ENCODE measurements at regions not wholly inside any gene's neighbourhood (a gene's known extent, or its start where the extent isn't known, plus 50 kb on each side); places are given as distances from the start of the nearest gene placed in this dataset.

DNA sequence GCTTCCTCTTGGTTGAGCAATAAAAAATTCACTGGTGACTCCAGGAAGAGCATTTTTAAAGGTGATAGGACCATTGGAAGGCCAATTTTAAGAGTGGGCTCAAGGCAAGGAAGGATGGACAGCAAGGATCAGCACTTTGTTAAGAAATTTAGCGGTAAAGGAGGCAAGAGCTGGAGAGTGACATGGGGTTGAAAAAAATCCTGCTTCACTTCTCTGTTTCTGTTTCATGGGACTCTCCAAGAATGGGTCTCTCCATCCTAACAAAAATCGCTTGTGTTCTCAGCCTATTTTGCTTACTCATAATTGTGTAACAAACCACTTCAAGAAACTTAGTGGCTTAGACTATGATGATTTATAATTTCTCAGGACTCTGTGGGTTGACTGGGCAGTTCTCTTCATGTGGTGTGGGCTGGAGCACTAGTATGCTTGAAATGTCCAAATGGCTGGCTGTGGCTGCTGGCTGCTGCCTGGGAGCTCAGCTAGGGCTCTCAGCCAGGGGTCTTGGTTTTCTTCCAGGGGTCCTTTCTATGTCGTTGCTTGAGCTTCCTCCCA, 59.8 kb upstream of the ZNRF2 start:
- Histone ChIP-seq H3K4me3 (replicated peaks in 1 of 3; ENCODE audit: insufficient read depth in 1 of 3, low read depth in 2 of 3, low read length in 3 of 3) (no peak overlapping the region), H3K4me2 (ENCODE audit: low read depth, low read length) (no peak overlapping the region), H3K79me2 (ENCODE audit: insufficient read depth, low read length) (no peaks in the 10 kb centered on the region), H2AFZ (ENCODE audit: low read length) (no peak overlapping the region), H3K36me3 (replicated peaks in 1 of 2; ENCODE audit: control insufficient read depth in 1 of 2, insufficient read depth in 2 of 2, low read length in 2 of 2) (no peaks in the 10 kb centered on the region), H3K27me3 (ENCODE audit: control insufficient read depth in 1 of 2, insufficient read depth in 2 of 2, low read length in 2 of 2) (no peaks in the 10 kb centered on the region), H3K9ac (ENCODE audit: insufficient read depth, low read depth, low read length) (no peak overlapping the region), H3K4me1 (ENCODE audit: insufficient read depth, low read length) (peaks cover 17% of the 10 kb centered on the region), H3K27ac (ENCODE audit: extremely low read length, insufficient read depth, low read length) (no peak overlapping the region), H3K9me3 (ENCODE audit: low read length) (peaks cover 5% of the 10 kb centered on the region), H4K20me1 (ENCODE audit: insufficient read depth, low read length) (no peaks in the 10 kb centered on the region)
- FAIRE-seq (no peak), ATAC-seq (no peak), DNase-seq (ENCODE audit: low spot score) (no peak)
- in situ Hi-C loops (cut with HindIII; ENCODE audit: extremely low pct_ligation_motif_present, low pct_unique_long_range_greater_than_20kb), result no loop called here
- TF ChIP-seq GABPA (IDR thresholded peaks at IDR 0.05; ENCODE audit: low read depth, low read length) (no peak), GABPA (CRISPR knock-in tag; IDR thresholded peaks at IDR 0.05; ENCODE audit: low read depth) (no peak), KLF15 (CRISPR knock-in tag; IDR thresholded peaks at IDR 0.05; ENCODE audit: borderline replicate concordance) (no peak), BORCS8-MEF2B (CRISPR knock-in tag; IDR thresholded peaks at IDR 0.05) (no peak), RAD51 (IDR thresholded peaks at IDR 0.05; ENCODE audit: borderline replicate concordance) (no peak), ZNF75D (CRISPR knock-in tag; IDR thresholded peaks at IDR 0.05; ENCODE audit: borderline replicate concordance) (no peak), ZBTB38 (CRISPR knock-in tag; IDR thresholded peaks at IDR 0.05) (no peak), ZNF678 (CRISPR knock-in tag; IDR thresholded peaks at IDR 0.05) (no peak), NFRKB (IDR thresholded peaks at IDR 0.05) (no peak), ZNF839 (CRISPR knock-in tag; IDR thresholded peaks at IDR 0.05; ENCODE audit: borderline replicate concordance) (no peak), NR3C1 (CRISPR knock-in tag; IDR thresholded peaks at IDR 0.05) (no peak), ZFYVE20 (CRISPR knock-in tag; IDR thresholded peaks at IDR 0.05; ENCODE audit: borderline replicate concordance, low read depth) (no peak)
- TF ChIP-seq, protein P1, sequence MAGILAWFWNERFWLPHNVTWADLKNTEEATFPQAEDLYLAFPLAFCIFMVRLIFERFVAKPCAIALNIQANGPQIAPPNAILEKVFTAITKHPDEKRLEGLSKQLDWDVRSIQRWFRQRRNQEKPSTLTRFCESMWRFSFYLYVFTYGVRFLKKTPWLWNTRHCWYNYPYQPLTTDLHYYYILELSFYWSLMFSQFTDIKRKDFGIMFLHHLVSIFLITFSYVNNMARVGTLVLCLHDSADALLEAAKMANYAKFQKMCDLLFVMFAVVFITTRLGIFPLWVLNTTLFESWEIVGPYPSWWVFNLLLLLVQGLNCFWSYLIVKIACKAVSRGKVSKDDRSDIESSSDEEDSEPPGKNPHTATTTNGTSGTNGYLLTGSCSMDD (CRISPR knock-in tag; IDR thresholded peaks at IDR 0.05), result no peak
- TF ChIP-seq, protein P2, sequence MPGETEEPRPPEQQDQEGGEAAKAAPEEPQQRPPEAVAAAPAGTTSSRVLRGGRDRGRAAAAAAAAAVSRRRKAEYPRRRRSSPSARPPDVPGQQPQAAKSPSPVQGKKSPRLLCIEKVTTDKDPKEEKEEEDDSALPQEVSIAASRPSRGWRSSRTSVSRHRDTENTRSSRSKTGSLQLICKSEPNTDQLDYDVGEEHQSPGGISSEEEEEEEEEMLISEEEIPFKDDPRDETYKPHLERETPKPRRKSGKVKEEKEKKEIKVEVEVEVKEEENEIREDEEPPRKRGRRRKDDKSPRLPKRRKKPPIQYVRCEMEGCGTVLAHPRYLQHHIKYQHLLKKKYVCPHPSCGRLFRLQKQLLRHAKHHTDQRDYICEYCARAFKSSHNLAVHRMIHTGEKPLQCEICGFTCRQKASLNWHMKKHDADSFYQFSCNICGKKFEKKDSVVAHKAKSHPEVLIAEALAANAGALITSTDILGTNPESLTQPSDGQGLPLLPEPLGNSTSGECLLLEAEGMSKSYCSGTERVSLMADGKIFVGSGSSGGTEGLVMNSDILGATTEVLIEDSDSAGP (CRISPR knock-in tag; IDR thresholded peaks at IDR 0.05; ENCODE audit: borderline replicate concordance), result no peak
- TF ChIP-seq, protein P3, sequence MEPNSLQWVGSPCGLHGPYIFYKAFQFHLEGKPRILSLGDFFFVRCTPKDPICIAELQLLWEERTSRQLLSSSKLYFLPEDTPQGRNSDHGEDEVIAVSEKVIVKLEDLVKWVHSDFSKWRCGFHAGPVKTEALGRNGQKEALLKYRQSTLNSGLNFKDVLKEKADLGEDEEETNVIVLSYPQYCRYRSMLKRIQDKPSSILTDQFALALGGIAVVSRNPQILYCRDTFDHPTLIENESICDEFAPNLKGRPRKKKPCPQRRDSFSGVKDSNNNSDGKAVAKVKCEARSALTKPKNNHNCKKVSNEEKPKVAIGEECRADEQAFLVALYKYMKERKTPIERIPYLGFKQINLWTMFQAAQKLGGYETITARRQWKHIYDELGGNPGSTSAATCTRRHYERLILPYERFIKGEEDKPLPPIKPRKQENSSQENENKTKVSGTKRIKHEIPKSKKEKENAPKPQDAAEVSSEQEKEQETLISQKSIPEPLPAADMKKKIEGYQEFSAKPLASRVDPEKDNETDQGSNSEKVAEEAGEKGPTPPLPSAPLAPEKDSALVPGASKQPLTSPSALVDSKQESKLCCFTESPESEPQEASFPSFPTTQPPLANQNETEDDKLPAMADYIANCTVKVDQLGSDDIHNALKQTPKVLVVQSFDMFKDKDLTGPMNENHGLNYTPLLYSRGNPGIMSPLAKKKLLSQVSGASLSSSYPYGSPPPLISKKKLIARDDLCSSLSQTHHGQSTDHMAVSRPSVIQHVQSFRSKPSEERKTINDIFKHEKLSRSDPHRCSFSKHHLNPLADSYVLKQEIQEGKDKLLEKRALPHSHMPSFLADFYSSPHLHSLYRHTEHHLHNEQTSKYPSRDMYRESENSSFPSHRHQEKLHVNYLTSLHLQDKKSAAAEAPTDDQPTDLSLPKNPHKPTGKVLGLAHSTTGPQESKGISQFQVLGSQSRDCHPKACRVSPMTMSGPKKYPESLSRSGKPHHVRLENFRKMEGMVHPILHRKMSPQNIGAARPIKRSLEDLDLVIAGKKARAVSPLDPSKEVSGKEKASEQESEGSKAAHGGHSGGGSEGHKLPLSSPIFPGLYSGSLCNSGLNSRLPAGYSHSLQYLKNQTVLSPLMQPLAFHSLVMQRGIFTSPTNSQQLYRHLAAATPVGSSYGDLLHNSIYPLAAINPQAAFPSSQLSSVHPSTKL (CRISPR knock-in tag; IDR thresholded peaks at IDR 0.05), result no peak
- ChIA-PET CTCF (ENCODE audit: low intra/inter-chr PET ratio, low total read pairs) (no interaction called here), POLR2A (no interaction called here)
- intact Hi-C loops (cut with micrococcal nuclease; ENCODE audit: unreplicated experiment), result loop anchor here (5.0 kb wide), 1 partner anchor 62 kb away; no protein-coding TSS in a partner anchor
- BruUV-seq (replicated peaks), result no TSS peak
- WGBS (ENCODE audit: low lambda C conversion rate), result 39% methylated on average over 3 of the region's 3 CpGs

Measured in HepG2 (cell line).